Neural crest cell (in vitro differentiated cells): ENCODE measurements at regions not wholly inside any gene's neighbourhood (a gene's known extent, or its start where the extent isn't known, plus 50 kb on each side); places are given as distances from the start of the nearest gene placed in this dataset.
"Not testable (repeated sequence)": the region's sequence is repeated elsewhere in the genome, so short reads cannot be mapped to it uniquely, and the experiment has no call there.

Experiments
- DNase-seq: peaks from one replicate; pipeline ENCODE4 v3.0.0; 2021; ENCODE audit warnings: low read depth, mixed read lengths, low spot score
- H3K27ac Mint-ChIP-seq: one replicate; pipeline ENCODE4 v1.8.0; 2021; ENCODE audit warnings: mild to moderate bottlenecking, mixed read lengths; ENCODE audit not compliant: unreplicated experiment
- H3K27me3 Mint-ChIP-seq: 2 replicates; pipeline ENCODE4 v1.8.0; 2021; ENCODE audit warnings: low read depth, mild to moderate bottlenecking, mixed read lengths
- H3K36me3 Mint-ChIP-seq: 2 replicates; pipeline ENCODE4 v1.8.0; 2021; ENCODE audit warnings: low read depth, mild to moderate bottlenecking, mixed read lengths
- H3K4me1 Mint-ChIP-seq: 2 replicates; pipeline ENCODE4 v1.8.0; 2021; ENCODE audit warnings: mixed read lengths
- H3K4me3 Mint-ChIP-seq: one replicate; pipeline ENCODE4 v1.8.0; 2021; ENCODE audit warnings: mild to moderate bottlenecking, mixed read lengths
- H3K9me3 Mint-ChIP-seq: 2 replicates; pipeline ENCODE4 v1.8.0; 2021; ENCODE audit warnings: mixed read lengths
- TF ChIP-seq, protein P1 (sequence below): fragments of 200-600 bp; sonication (generic); conservative IDR thresholded peaks from 2 replicates; pipeline ENCODE4 v1.5.0; 2021; ENCODE audit warnings: antibody characterized with exemption, mild to moderate bottlenecking

DNA sequence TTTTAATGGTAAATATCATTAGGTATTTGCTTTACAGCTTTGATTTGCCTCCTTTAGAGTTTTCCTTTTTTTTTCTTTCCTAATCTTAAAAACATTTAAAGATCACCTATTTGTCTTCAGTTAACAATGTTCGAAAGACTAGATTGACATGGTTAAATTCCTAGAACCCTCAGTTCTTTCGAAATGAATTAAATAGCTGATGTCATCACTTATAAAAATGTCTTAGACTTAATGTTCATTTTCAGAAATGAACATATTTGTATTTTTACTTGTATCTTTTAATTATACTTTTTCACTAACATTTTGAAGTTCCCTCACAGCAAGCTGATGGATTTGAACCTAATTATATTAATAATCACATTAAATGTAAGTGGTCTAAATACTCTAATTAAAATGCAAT is 205.3 kb upstream of the IRX4 start:
- no peaks in the 10 kb centered on the region for H3K36me3 Mint-ChIP-seq
- H3K27me3 Mint-ChIP-seq, result peaks cover 2% of the 10 kb centered on the region

DNA sequence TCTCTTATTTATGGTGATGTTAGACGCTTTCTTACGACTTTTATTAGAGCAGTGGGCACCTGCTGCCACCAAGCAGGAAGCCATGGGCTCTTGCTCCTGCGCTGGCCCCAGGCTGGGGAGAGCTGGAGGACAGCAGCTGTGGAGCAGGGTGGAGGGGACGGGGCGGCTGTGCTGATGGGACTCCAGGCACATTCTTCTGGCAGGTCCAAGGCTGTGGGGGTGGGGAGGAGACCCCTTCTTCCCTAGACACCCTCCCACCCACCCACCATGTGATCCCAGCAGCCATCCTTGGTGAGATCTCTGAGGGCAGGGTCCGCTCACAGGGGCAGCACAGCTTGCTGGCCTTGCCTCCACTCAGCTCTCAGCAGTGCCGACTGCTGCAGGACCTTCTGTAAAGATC is 192.6 kb upstream of the IRX4 start:
- Mint-ChIP-seq H3K4me1 (no peaks in the 10 kb centered on the region), H3K36me3 (no peaks in the 10 kb centered on the region), H3K9me3 (peaks cover 5% of the 10 kb centered on the region), H3K27me3 (no peaks in the 10 kb centered on the region), H3K27ac (no peak overlapping the region), H3K4me3 (no peak overlapping the region)
- TF ChIP-seq, protein P1, sequence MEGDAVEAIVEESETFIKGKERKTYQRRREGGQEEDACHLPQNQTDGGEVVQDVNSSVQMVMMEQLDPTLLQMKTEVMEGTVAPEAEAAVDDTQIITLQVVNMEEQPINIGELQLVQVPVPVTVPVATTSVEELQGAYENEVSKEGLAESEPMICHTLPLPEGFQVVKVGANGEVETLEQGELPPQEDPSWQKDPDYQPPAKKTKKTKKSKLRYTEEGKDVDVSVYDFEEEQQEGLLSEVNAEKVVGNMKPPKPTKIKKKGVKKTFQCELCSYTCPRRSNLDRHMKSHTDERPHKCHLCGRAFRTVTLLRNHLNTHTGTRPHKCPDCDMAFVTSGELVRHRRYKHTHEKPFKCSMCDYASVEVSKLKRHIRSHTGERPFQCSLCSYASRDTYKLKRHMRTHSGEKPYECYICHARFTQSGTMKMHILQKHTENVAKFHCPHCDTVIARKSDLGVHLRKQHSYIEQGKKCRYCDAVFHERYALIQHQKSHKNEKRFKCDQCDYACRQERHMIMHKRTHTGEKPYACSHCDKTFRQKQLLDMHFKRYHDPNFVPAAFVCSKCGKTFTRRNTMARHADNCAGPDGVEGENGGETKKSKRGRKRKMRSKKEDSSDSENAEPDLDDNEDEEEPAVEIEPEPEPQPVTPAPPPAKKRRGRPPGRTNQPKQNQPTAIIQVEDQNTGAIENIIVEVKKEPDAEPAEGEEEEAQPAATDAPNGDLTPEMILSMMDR, result no peak
- DNase-seq, result no peak

More for the DNA sequence above, 205.3 kb upstream of the IRX4 start:
- no peak for DNase-seq
- TF ChIP-seq, protein P1, result no peak
- Mint-ChIP-seq H3K4me3 (no peak overlapping the region), H3K27ac (no peak overlapping the region), H3K4me1 (no peaks in the 10 kb centered on the region), H3K9me3 (peaks cover under 1% of the 10 kb centered on the region)

DNA sequence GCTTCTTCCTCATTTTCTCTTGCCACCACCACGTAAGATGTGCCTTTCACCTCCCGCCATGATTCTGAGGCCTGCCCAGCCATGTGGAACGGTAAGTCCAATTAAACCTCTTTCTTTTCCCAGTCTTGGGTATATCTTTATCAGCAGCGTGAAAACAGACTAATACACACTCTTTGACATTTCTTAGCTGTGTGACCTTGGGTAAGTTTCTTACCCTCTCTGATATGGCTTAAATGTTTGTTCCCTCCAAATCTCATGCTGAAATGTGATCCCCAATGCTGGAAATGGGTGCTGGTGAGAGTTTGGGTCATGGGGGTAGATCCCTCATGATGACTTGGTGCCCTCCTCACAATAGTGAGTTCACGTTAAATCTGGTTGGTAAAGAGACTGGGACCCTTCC is 188.8 kb upstream of the IRX4 start:
- no peak overlapping the region for H3K27ac Mint-ChIP-seq
- H3K27me3 Mint-ChIP-seq, result peaks cover 4% of the 10 kb centered on the region
- H3K4me3 Mint-ChIP-seq, result no peak overlapping the region
- H3K9me3 Mint-ChIP-seq, result peaks cover 4% of the 10 kb centered on the region
- DNase-seq, result no peak
- TF ChIP-seq, protein P1, result no peak
- H3K36me3 Mint-ChIP-seq, result no peaks in the 10 kb centered on the region
- H3K4me1 Mint-ChIP-seq, result peaks cover 20% of the 10 kb centered on the region

DNA sequence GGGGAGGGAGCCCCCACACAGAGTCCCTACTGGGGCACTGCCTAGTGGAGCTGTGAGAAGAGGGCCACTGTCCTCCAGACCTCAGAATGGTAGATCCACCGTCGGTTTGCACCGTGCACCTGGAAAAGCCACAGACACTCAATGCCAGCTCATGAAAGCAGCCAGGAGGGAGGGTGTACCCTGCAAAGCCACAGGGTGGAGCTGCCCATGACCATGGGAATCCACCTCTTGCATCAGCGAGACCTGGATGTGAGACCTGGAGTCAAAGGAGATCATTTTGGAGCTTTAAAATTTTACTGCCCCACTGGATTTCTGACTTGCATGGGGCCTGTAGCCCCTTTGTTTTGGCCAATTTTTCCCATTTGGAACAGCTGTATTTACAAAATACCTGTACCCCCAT is 188.1 kb upstream of the IRX4 start:
- DNase-seq, H3K27me3 Mint-ChIP-seq, H3K36me3 Mint-ChIP-seq, H3K4me3 Mint-ChIP-seq, H3K27ac Mint-ChIP-seq, H3K9me3 Mint-ChIP-seq: not testable (repeated sequence)
- peaks cover 20% of the 10 kb centered on the region for H3K4me1 Mint-ChIP-seq

DNA sequence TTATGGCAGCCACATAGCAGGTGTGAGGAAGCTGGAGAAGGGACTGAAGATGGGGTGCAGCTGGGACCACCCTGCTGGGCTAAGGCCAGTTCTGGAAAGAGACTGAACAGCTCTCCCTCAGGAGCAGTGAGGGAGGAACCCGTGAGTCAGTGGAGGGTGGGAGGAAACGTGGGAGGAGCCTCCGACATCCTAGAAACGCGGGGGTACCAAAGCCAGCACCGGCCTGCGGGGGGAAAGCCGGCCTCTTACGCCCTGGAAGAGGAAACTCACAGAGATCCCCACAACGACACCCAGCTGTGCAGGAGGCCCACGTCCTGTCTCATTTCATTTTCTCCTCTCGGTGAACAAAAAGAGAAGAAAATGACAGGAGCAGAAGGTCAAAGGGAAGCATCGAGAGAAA is 185.8 kb upstream of the IRX4 start:
- peaks cover 9% of the 10 kb centered on the region for H3K9me3 Mint-ChIP-seq
- H3K4me3 Mint-ChIP-seq, result no peak overlapping the region
- peaks cover 3% of the 10 kb centered on the region for H3K36me3 Mint-ChIP-seq
- TF ChIP-seq, protein P1, result no peak
- peaks cover 20% of the 10 kb centered on the region for H3K4me1 Mint-ChIP-seq
- H3K27me3 Mint-ChIP-seq, result peaks cover 4% of the 10 kb centered on the region
- H3K27ac Mint-ChIP-seq, result no peak overlapping the region
- no peak for DNase-seq

DNA sequence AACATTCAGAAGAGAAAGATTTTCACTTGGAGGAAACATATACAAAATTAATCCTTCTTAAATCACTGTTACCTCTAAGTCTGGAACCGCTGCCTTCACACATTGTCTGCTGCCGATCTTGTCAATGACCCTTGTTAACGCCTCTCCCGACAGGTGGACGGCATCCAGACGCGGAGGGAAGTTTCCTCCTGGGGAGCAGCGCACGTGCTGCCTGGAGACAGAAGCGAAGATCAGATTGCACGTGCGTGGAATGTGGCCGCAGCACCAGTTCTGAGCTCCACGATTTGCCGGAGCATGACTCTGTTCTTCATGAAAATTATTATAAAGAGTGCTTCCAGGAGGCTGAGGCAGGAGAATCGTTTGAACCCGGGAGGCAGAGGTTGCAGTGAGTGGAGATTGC is 183.6 kb upstream of the IRX4 start:
- Mint-ChIP-seq H3K27me3 (peaks cover 8% of the 10 kb centered on the region), H3K9me3 (peaks cover 9% of the 10 kb centered on the region), H3K27ac (peak overlapping the region; percentile 86), H3K4me3 (no peak overlapping the region), H3K36me3 (peaks cover 3% of the 10 kb centered on the region), H3K4me1 (peaks cover 20% of the 10 kb centered on the region)
- no peak for DNase-seq
- TF ChIP-seq, protein P1, result no peak

DNA sequence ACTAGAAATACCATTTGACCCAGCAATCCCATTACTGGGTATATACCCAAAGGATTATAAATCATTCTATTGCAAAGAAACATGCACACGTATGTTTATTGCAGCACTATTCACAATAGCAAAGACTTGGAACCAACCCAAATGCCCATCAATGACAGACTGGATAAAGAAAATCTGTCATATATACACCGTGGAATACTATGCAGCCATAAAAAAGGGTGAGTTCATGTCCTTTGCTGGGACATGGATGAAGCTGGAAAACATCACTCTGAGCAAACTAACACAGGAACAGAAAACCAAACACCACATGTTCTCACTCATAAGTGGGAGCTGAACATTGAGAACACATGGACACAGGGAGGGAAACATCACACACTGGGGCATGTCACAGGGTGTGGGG is 180.7 kb upstream of the IRX4 start:
- H3K9me3 Mint-ChIP-seq, DNase-seq, H3K4me3 Mint-ChIP-seq, H3K36me3 Mint-ChIP-seq, H3K27me3 Mint-ChIP-seq, H3K27ac Mint-ChIP-seq: not testable (repeated sequence)
- peaks cover 13% of the 10 kb centered on the region for H3K4me1 Mint-ChIP-seq
